H1 (cell line): ENCODE measurements at regions not wholly inside any gene's neighbourhood (a gene's known extent, or its start where the extent isn't known, plus 50 kb on each side); places are given as distances from the start of the nearest gene placed in this dataset.

Source experiments
- BACH1 ChIP-seq: IDR thresholded peaks from 2 replicates; pipeline ENCODE4 v1.6.1; 2012; ENCODE audit warnings: low read length, improper control_type of control experiment
- GABPA ChIP-seq: IDR thresholded peaks from 2 replicates; pipeline ENCODE4 v1.6.1; 2011; ENCODE audit warnings: mild to moderate bottlenecking, low read length, moderate library complexity, borderline replicate concordance; ENCODE audit not compliant: insufficient read depth
- NANOG ChIP-seq: IDR thresholded peaks from 2 replicates; pipeline ENCODE4 v1.6.1; 2011; ENCODE audit warnings: low read length, low read depth, mild to moderate bottlenecking, inconsistent platforms; ENCODE audit not compliant: insufficient read depth, poor library complexity, severe bottlenecking
- NRF1 ChIP-seq: IDR thresholded peaks from 2 replicates; pipeline ENCODE4 v1.6.1; 2011; ENCODE audit warnings: mild to moderate bottlenecking, low read depth, low read length, improper control_type of control experiment

DNA sequence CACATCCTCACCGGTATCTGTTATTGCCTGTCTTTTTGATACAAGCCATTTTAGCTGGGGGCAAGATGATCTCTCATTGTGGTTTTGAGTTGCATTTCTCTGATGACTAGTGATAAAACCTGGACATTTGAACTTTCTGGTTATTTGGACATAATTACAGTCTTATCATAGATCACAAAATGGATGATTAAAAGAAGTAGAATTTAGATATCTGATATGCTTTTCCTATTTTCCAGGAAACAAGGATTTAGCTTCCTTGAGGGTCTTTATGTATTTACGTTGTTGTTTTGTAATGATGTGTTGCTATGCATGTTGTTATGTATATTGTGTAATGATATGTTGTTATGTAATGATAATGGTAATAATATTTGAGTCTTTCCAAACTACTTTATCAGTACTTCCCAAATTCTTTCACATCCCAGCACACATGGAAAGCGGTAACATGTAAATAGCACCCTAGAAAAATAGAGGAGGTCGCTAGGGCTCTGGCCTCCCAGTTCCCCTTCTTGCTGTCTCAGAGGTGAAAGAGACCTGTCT lies 53.8 kb downstream of the GJD2 start (continued):
- TF ChIP-seq BACH1: no peak
- TF ChIP-seq NANOG: no peak
- TF ChIP-seq NRF1: no peak
- no peak for TF ChIP-seq GABPA
